ENCODE measurements at regions not wholly inside any gene's neighbourhood (a gene's known extent, or its start where the extent isn't known, plus 50 kb on each side); places are given as distances from the start of the nearest gene placed in this dataset.
A peak's percentile ranks its signal among the peaks of the same experiment; 100 is the strongest.
"Not testable (repeated sequence)": the region's sequence is repeated elsewhere in the genome, so short reads cannot be mapped to it uniquely, and the experiment has no call there.

DNA sequence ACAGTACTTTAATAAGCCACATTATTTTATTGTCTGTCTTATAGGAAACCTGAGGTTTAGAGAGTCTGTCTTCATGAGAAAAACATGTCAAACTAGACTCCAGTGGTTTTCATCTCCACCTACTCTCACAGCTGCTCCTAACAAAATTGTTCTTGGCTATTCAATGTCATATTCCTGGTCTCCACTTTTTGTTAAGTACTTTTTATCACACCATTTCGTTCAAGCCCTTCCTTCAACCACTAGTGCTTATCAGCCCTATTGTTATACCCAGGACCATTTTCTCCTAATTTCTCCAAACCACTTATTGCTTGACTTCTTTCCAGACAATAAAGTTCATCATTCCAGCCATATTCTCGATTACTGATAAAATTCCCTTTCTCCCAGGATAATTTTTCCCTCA lies 1674.3 kb upstream of the AGA start:
- DNase-seq (ENCODE audit: low read depth) = no peak

DNA sequence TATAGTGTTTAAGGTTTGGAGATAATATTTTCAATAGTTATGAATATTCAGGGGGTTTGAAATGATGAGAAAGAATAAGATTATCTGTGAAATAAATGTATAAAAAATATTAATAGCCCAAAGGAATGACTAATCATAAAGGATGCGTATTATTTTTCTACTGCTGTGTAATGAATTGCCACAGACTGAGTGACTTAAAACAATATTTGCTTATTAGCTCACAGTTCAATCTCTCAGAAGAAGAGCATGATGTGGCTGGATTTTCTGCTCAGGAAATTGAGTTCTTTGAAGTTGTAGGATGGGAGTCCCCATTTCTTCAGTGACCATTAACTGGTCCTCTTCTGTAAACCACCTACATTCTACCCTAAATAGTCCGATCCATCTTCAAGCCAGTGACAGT lies 1680.8 kb upstream of the AGA start:
- DNase-seq (ENCODE audit: low read depth) = no peak

DNA sequence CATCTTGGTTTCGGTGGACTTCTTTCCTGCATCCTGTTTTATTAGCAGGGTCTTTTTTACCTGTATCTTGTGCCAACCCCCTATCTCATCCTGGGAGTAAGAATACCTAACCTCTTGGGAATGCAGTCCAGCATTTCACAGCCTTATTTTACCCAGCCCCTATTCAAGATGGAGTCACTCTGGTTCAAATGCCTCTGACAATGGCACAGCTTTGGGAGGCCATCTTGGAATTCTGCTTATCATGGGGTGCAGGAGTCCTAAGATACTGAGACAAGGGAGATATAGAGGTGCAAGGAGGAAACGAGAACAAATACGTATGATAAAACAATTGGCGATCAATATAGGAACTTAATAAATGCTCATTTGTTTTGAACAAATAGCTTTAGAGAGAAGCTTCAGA lies 1682.2 kb upstream of the AGA start:
- DNase-seq (ENCODE audit: low read depth) = no peak

DNA sequence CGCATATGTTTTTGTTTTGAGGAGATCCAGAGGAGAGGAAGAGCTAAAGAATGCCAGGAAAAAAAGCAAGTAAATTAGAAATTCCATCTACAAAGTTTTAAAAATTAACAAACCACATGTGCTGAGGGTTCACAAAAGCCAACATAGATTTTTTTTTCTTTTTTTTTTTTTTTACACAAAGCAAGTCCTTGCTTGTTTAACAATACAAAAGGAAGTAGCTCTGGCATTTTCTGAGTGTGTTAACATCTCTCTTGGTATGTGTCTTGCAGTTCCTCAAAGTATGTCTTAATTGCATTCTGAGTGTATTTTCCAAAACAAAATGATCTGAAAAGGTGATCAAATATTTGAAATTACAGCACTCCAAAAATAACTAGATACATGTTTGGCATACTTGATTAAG lies 1682.7 kb upstream of the AGA start:
- no peak for DNase-seq (ENCODE audit: low read depth)

DNA sequence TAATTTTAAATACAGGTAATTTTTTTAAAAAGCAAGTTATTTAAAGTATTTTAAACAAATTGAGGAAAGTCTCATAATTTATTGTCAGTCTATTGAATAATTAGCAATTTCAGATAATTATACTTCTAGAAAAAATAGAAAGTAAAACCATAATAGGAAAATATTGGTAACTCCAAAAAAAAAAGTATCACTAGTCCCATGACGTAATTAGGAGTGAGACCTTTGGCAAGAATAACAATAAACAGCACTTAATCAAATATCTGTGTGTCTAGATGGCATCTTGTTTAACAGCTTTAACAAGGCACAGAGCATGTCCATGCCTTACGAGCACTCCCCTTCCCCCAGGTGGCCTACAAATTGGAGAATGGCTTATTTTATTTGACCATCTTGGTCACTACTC lies 1683.6 kb upstream of the AGA start:
- DNase-seq (ENCODE audit: low read depth) = no peak

DNA sequence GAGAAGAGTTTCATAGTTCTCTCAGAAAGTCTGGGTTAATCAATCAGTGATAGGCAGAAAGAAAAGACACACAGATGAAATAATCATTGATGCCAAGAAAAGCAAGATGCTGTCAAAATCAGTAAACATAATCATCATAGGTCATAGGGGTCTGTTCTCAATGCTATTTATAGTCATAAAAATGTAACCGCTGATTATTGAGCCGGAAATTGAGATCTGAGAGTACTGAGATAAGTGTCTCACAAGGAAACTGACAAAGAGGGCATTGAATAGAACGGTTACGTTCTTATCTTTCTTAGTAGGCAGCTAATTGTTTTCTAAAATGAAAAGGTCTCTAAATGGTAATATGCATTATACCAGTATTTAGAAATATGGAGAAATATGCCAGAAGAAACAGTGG lies 1686.1 kb upstream of the AGA start:
- no peak for DNase-seq (ENCODE audit: low read depth)

DNA sequence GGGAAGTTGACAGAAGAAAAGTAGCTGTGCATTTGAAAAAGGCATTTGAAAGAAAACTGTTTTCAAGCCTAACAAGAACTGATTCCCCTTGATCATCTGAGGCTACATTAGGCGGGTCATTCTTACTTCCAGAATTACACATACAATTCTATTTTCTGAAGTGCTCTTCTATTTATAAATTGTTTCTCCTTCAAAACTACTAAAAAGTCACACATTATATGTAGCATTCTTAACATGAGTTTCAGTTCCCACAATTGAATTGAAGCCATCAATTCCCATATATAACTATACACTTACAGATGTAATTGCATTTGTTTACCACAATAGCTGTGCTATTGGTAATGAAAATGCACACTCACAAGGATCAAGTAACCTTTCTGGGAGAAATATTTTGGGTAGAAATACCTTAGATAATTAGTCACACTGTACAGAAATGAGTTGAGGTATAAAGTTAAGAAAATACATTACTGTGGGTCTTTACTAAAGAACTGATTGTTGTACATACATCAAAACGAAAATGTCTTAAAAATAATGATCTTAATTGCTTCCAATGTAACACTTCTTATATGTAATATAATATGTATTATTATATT lies 1688.0 kb upstream of the AGA start:
- no peak for DNase-seq (ENCODE audit: low read depth)

DNA sequence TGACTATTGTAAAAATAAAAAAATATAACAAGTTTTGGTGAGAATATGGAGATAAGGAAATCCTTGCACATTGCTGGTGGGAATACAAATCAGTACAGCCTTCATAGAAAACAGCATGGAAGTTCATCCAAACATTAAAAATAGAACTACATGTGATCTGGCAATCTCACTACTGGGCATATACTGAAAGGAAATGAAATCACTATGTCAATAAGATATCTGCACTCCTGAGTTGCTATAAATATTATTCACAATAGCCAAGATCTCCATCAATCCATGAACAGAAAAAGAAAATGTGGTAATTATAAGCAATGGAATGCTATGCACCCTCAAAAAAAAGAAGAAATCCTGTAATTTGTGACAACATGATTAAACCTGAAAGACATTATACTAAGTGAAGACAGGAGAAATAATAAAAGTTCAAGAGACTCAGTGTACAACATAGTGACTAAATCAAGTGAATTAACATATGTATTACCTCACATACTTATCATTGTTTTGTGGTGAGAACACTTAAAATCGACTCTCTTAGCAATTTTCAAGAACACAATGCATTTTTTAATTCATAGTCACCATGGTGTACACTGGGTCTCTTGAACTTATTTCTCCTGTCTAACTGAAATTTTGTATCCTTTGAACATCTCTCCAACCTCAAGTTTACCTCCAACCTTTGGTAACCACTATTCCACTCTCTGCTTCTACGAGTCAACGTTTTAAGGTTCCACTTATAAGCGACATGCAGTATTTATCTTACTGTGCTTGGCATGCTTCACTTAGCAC lies 1703.7 kb upstream of the AGA start:
- DNase-seq (ENCODE audit: low read depth) = peak; percentile 63

DNA sequence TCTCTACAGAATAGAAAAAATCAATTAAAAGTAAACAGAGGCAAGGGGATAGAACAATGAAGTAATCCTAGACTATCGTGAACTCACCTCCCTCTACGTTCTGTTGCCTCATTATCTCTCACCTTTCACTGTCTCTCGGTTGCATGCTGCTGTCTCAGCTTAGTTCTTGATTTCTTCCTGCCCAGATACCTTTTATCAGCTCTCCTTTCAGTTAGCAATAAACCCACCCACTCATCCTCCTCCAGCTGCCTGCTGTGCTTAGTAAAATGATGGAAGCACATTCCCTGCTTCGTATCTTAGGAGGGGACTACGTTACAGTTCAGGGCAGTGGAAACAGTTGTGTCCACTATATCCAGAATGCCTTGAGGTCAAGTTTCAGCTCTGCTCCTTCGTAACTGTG lies 1709.5 kb upstream of the AGA start:
- no peak for DNase-seq (ENCODE audit: low read depth)

DNA sequence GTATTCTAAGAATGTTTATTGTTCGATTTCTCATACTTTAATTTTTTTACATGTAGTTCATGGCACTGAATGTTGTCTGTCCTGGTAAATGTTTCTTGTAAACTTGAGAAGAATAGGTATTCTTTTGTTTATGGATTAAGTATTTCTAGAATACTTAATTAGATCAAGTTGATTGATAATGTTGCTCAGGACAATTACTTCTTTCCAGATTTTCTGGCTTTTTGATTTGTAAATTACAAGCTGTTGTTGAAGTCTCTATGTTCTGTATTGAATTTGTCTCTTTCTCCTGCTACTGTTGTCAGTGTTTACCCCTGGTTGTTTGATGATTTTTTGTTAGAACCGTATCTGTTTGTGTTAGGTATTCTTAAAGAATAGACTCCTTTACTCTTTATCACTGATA lies 1720.9 kb upstream of the AGA start:
- no peak for DNase-seq (ENCODE audit: low read depth)

DNA sequence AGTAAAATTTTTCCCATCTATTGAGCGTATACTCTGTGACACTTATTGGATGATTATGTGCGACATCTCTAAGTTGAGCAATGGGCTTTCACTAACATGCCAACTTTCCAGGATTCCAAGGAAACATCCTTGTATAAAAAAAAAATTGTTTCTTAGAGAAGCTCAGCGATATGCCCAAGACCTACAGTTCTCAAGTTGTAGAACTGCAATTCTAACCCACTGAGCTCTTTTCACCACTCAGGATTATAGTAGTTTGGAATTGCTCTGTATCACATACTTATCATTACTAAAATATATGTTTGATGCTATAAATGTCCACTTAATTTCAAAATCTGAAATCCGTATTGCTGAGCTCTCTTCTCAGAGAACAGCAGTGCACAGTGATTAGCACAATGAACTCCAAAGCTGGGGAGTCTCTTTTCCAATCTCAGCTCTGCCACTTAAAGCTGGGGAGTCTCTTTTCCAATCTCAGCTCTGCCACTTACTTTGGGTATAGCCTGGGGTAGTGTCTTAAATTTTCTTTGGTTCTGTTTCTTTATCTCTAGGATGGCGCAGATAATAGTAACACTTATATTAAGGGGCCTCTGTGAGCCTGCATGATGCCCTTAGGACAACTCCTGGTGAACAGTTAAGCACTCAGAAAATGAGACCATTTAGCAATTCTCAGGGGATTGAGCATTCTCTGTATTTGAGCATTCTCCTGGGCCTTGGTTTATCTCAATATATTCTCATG lies 1722.2 kb upstream of the AGA start:
- DNase-seq (ENCODE audit: low read depth) = no peak

DNA sequence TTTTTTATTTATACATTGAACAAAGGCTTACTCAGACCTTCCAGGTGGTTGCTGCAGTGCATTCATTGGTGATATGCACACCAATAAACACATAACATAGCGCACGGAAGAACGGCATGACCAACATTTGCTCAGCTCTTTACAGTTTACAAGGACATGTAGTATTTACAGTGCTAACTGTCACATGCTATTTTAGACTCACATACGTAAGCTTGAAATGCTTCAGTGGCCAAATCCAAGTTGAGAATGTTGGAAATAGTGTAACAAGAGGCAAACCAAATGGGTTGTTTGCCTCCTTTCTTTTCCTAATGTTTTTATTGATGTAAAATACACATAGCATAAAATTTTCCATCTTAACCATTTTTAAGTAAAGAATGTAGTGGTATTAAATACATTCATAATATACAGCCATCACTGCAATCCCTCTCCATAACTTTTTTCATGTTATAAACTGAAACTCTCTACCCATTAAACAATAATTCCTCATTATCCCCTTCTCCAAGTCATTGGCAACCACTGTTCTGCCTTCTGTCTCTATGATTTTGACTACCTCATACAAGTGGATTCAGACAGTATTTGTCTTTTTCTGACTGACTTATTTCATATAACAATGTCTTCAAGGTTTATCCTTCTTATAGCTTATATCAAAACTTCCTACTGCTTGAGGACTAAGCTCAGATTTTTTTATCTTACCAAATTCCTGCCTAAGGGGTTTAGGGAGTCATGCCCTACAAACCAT lies 1722.9 kb upstream of the AGA start:
- no peak for DNase-seq (ENCODE audit: low read depth)

DNA sequence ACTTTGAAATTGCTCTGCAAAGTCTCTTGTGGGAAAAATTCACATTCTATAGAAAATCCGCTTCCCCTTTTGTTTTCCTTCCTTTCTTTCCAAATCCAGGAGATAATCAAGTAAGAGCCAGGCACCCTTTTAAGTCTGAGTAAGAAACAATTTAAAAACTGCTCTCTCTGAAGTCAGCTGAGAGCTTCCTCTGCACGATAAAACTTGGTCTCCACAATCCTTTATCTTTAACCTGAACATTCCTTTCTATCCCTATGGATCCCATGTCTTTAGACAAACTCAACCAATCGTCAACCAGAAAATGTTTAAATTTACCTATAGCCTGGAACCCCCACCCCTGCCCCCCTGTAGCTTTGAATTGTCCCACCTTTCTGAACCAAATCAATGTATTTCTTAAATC lies 1723.6 kb upstream of the AGA start:
- no peak for DNase-seq (ENCODE audit: low read depth)

DNA sequence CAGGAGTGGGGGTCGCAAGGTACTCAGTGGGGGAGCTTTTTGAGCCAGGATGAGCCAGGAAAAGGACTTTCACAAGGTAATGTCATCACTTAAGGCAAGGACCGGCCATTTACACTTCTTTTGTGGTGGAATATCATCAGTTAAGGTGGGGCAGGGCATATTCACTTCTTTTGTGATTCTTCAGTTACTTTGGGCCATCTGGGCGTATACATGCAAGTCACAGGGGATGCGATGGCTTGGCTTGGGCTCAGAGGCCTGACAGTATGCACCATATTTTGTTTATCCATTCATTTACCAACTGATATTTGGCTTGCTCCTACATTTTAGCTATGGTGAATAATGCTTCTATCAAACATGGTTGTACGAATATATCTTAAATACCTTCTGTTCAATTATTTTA lies 1728.1 kb upstream of the AGA start:
- not testable (repeated sequence) for DNase-seq (ENCODE audit: low read depth)

DNA sequence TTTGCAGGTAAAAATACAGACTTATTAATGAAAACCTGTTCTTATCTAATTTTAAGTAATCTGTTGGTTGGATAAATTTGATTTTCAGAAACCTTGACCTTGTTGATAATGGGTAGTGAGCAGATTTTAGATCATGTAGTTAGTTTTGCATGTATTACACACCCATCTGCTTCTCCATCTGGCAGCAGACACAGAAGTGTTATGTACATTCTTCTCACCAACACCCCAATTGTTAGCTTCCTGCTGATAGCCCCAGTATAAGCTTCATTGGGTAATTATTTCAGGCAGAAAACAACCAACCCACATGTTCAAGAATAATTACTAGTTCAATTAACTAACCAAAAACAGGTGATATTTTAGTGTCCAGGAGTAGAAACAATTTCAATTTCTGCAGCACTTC lies 1740.5 kb upstream of the AGA start:
- no peak for DNase-seq (ENCODE audit: low read depth)

DNA sequence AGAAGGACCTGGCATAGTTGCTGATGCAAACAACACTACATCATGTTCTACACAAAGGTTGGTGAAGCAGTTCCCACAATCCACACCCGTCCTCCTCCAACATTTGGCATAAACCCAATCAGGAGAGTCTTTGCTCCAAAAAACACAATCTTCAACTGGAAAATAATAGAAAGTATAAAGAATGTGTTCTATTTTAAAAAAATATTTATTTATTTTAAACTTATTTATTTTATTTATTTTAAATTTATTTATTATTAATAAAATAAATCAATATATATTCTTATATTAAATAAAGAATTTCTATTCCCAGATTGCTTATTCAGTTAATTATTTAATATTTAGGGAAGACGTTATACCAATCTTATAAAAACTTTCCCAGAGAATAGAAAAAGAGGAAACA lies 1753.7 kb upstream of the AGA start:
- no peak for DNase-seq (ENCODE audit: low read depth)

DNA sequence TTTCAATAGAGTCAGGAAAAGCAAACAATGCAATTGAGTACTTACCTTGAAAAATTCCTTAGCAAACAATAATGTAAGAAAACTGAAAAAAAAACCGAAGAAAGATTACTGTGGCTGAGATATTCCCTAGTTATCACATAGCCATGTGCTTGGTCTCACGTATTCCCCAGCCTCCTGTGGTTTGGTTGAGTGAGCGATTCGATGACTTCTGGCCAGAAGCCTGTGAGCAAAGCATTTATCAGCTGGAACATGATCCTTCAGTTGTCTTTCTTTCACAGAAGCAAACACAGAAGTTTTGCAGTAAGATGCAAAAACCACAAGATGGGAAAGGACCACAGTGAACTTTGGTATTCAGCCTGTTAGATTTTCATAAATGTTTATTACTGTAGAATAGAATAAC lies 1754.3 kb upstream of the AGA start:
- DNase-seq (ENCODE audit: low read depth) = peak; percentile 64

DNA sequence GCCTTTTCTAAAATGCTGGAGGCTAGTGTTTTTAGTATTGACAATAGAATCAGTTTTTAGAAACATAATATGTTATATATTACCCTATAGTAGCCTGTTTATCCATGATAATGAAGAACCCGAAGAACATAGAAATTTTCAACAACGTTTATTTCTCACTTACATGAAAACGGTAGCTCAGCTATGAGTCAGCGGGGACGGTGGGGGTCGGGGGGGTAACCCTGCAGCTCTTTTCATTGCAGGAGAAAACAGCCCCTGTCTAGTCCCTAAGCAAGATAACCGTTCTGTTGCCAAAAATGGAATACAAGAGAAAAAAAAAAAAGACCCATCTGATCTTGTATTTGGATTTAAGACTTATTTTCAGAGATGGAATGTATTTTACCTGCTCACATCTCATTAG lies 1758.4 kb upstream of the AGA start:
- DNase-seq (ENCODE audit: low read depth) = no peak

DNA sequence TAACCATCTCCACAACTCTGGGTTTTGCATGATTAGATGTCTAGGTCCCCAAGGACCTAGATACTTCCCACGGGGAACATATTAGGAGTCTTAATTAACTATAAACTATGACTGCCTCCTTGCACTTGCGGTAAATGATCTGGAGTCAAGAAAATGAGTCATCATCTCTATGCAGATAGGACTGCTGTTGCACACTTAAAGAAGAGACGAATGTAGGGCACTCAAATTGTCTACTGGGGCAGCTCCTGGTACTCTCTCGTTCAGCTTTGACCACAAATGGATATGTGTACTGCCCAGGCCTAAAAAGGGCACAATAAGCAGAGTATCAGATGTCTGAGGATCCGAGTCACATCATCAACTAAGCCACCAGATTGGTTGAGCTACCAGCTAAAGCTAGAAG lies 1783.4 kb upstream of the AGA start:
- peak; percentile 36 for DNase-seq (ENCODE audit: low read depth)

DNA sequence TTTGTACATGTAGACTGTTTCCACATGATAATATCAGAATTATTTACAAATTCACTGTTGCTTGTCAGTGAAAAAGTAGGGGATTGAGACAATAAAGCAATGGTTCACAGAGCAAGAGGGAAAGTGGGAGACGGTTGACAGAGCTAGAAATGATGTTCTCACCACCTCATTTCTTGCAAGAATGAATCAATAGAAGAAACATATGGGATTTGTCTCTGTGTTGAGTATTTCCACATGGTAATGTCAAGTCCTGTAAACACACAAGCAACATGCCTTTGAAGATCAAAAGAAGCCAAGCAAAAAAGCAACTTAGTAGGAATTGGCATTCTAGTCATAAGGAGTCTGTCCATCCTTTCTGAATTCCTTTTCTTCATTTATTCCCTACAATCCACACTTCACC lies 1806.6 kb upstream of the AGA start:
- no peak for DNase-seq (ENCODE audit: low read depth)

DNA sequence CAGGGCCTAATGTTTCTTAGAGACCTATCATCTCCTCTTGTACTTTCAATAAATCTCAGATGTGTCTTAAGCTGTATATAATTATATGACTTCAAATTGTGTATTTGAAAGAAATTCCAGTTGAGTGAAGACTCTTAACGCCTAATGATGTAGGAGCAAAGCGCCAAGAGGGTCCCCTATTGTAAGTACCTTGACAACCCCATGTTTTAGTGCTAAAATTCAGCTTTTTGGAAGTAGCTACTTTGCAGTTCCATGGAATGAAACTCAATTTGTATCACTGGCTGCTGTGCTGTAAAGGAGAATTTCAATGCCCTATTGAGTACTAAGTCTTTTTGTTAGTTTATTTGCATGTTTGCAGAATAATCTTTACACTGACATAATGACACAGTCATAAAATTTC lies 1826.6 kb upstream of the AGA start:
- no peak for DNase-seq (ENCODE audit: low read depth)

DNA sequence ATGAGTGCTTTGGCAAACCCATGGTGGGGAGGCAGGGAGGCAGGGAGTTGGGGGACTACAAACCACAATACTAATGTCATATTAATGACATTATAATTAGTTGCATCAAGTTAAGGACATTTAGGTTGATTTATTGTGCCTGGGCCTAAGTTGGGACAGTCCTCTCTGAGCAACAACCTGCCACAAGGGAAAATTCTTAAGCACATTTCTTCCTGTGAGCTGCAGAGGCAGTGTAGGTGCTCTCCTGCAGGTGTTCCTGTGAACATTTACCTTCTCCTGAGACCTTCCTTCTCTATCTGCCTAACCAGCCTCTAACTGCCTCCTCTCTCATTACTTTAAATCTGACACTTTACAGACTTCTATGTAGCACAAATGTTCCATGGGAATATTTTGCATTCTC lies 1830.0 kb upstream of the AGA start:
- no peak for DNase-seq (ENCODE audit: low read depth)

DNA sequence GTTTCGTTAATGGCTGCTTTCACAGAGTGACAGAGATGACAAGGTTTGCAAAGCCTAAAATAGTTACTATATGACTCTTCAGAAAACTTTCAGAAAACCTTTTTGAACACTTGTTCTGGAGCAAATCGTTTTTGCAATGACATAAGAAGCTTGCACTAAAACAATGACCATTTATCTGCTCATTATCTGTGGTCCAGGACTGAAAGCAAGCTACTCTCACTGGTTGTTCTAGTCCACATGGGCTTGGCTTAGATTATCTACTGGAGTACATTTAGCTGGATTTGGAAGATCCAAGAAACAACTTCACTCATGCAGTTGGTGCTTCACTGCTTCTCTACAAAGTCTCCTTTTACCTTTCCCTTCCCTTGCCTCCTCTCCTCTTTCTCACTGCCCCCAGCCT lies 1836.4 kb upstream of the AGA start:
- no peak for DNase-seq (ENCODE audit: low read depth)

Data from HS-5 (cell line).